Activated CD8-positive, alpha-beta T cell treated with anti-CD3 and anti-CD28 coated beads for 36 hours (primary cell): ENCODE measurements at regions not wholly inside any gene's neighbourhood (a gene's known extent, or its start where the extent isn't known, plus 50 kb on each side); places are given as distances from the start of the nearest gene placed in this dataset.

Experiments
- ATAC-seq: fragments of 200-7000 bp; cut with Tn5 transposase; one replicate; pipeline ENCODE4 v1.10.0; 2021; ENCODE audit warnings: mild to moderate bottlenecking, moderate library complexity
- CTCF ChIA-PET: fragments of 350-600 bp; sonication (Branson Sonifier 250); formaldehyde crosslinking; loops from one replicate; lab custom pipeline; 2021; ENCODE audit warnings: antibody characterized with exemption; lab: Charles Lee
- POLR2A ChIA-PET: fragments of 350-600 bp; sonication (Branson Sonifier 250); formaldehyde crosslinking; loops from one replicate; lab custom pipeline; 2021; ENCODE audit warnings: antibody characterized with exemption; lab: Charles Lee
- DNase-seq: peaks from one replicate; pipeline ENCODE4 v3.0.0-alpha.2; 2020
- H3K27ac Mint-ChIP-seq: one replicate; pipeline ENCODE4 v1.8.0; 2021; ENCODE audit warnings: mild to moderate bottlenecking, mixed read lengths
- H3K27me3 Mint-ChIP-seq: one replicate; pipeline ENCODE4 v1.8.0; 2021; ENCODE audit warnings: mixed read lengths
- H3K36me3 Mint-ChIP-seq: one replicate; pipeline ENCODE4 v1.8.0; 2021; ENCODE audit warnings: low read depth, mixed read lengths
- H3K4me1 Mint-ChIP-seq: one replicate; pipeline ENCODE4 v1.8.0; 2021; ENCODE audit warnings: low read depth, mixed read lengths
- H3K4me3 Mint-ChIP-seq: one replicate; pipeline ENCODE4 v1.8.0; 2021; ENCODE audit warnings: mild to moderate bottlenecking, moderate library complexity, mixed read lengths
- H3K9me3 Mint-ChIP-seq: one replicate; pipeline ENCODE4 v1.8.0; 2021; ENCODE audit warnings: mixed read lengths
- intact Hi-C: fragments of 100-400 bp; cut with micrococcal nuclease; formaldehyde crosslinking; loops from one replicate; pipeline ENCODE4 v1.10.0; 2022
- TF ChIP-seq, protein P1 (sequence below): fragments of 200-600 bp; IDR thresholded peaks from one replicate; pipeline ENCODE4 v1.8.0; 2022; ENCODE audit warnings: antibody characterized with exemption, mild to moderate bottlenecking

DNA sequence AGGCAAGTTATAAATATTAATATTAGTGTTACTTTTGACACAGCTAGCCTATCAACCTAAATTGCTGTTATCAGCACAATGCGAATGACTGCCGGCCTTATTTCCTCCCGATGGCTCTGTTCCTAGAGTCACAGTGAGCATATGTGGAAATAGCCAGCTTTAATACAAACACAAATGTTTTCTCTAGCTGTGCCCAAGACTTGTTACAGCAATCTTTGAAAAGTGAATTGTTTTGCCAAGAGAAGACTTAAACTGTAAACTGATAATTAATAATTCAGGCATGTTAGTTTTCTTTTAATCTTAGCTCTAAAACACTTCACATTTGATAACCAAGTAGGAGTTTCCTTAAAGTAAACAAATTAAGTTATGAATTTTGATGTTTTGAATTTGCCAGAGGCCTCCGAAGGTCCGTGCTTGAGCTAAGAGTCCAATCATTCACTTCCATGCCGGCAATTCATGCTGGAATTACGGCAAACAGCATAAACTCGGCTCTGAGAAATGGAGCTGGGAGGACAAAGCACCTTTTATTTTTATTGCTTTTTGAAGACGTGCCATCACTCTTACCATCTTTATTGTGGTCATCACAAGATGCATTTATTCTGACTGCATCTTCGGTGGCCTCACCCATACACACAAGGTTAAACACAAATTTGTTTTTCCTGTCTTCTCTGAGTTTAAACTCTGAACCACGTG is 184.5 kb upstream of the CWC22 start:
- H3K27me3 Mint-ChIP-seq: no peaks in the 10 kb centered on the region
- no peak overlapping the region for H3K4me3 Mint-ChIP-seq
- H3K9me3 Mint-ChIP-seq: no peaks in the 10 kb centered on the region
- H3K36me3 Mint-ChIP-seq: no peaks in the 10 kb centered on the region
- no peaks in the 10 kb centered on the region for H3K4me1 Mint-ChIP-seq
- ATAC-seq: no peak
- no peak for DNase-seq
- ChIA-PET CTCF (no interaction called here), POLR2A (no interaction called here)
- no peak overlapping the region for H3K27ac Mint-ChIP-seq
- TF ChIP-seq, protein P1, sequence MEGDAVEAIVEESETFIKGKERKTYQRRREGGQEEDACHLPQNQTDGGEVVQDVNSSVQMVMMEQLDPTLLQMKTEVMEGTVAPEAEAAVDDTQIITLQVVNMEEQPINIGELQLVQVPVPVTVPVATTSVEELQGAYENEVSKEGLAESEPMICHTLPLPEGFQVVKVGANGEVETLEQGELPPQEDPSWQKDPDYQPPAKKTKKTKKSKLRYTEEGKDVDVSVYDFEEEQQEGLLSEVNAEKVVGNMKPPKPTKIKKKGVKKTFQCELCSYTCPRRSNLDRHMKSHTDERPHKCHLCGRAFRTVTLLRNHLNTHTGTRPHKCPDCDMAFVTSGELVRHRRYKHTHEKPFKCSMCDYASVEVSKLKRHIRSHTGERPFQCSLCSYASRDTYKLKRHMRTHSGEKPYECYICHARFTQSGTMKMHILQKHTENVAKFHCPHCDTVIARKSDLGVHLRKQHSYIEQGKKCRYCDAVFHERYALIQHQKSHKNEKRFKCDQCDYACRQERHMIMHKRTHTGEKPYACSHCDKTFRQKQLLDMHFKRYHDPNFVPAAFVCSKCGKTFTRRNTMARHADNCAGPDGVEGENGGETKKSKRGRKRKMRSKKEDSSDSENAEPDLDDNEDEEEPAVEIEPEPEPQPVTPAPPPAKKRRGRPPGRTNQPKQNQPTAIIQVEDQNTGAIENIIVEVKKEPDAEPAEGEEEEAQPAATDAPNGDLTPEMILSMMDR: no peak
- intact Hi-C loops: no loop called here

DNA sequence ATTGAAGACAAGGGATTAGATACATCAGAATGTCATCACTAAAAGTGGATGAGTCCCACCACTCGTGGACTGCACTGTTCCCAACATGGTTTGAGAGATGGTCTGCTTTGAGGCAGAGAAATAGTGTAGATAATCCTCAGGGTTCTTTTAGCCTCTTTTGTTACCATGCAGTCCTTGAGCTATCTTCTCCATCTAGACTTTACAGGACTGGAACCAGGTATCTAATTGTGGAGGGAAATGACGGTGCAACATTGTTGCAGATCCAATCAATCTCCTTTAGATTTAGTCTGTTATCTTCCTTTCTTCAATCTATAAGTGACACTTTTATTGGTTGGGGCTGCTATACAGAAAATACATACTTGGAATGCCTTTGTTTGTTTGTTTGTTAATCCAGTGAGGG is 183.8 kb upstream of the CWC22 start:
- CTCF ChIA-PET: no interaction called here
- Mint-ChIP-seq H3K4me1 (no peaks in the 10 kb centered on the region), H3K9me3 (no peaks in the 10 kb centered on the region), H3K36me3 (no peaks in the 10 kb centered on the region), H3K27me3 (no peaks in the 10 kb centered on the region), H3K4me3 (no peak overlapping the region), H3K27ac (no peak overlapping the region)
- intact Hi-C loops: no loop called here
- TF ChIP-seq, protein P1: no peak
- ATAC-seq (no peak), DNase-seq (no peak)
- POLR2A ChIA-PET: no interaction called here

DNA sequence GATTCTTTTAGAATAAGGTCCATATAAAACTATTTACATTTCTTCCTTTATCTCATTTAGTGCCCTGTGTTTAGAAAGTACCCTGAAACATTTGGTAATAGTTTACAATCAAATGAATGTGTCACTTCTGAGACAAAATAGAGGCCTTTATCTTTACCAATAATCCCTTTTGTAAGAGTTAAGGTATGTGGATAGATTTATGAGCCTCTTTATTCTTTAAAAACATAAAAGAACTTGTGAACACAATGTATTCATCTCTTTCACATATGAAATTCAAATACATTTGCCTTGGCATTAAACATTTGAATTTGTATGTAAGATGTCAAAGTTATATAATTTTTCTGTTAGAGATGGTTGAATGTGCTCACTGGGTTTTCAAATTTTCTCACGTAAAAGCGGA is 180.5 kb upstream of the CWC22 start:
- no peaks in the 10 kb centered on the region for H3K4me1 Mint-ChIP-seq
- H3K27ac Mint-ChIP-seq: no peak overlapping the region
- ChIA-PET POLR2A (no interaction called here), CTCF (no interaction called here)
- DNase-seq (no peak), ATAC-seq (no peak)
- intact Hi-C loops: no loop called here
- H3K27me3 Mint-ChIP-seq: no peaks in the 10 kb centered on the region
- H3K36me3 Mint-ChIP-seq: no peaks in the 10 kb centered on the region
- H3K9me3 Mint-ChIP-seq: no peaks in the 10 kb centered on the region
- TF ChIP-seq, protein P1: no peak
- no peak overlapping the region for H3K4me3 Mint-ChIP-seq

DNA sequence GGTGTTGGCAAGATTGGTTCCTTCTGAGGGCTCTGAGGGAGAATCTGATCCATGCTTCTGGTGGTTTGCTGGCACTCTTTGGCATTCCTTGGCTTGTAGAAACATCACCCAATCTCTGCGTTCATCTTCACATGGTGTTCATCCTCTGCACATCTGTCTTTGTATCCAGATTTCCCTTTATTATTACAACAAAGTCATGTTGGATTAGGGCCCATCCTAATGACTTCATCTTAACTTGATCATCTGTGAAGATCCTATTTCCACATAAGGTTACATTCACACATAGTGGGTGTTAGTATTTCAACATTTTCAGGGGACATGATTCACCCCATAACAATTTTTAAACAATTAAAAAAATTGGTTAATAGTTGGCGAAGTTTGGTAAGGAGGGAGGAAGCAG is 177.4 kb upstream of the CWC22 start:
- no peak for DNase-seq
- TF ChIP-seq, protein P1: no peak
- Mint-ChIP-seq H3K27me3 (no peaks in the 10 kb centered on the region), H3K4me3 (no peak overlapping the region), H3K9me3 (no peaks in the 10 kb centered on the region), H3K36me3 (no peaks in the 10 kb centered on the region), H3K27ac (no peak overlapping the region), H3K4me1 (no peaks in the 10 kb centered on the region)
- no peak for ATAC-seq
- ChIA-PET CTCF (no interaction called here), POLR2A (no interaction called here)
- intact Hi-C loops: no loop called here

DNA sequence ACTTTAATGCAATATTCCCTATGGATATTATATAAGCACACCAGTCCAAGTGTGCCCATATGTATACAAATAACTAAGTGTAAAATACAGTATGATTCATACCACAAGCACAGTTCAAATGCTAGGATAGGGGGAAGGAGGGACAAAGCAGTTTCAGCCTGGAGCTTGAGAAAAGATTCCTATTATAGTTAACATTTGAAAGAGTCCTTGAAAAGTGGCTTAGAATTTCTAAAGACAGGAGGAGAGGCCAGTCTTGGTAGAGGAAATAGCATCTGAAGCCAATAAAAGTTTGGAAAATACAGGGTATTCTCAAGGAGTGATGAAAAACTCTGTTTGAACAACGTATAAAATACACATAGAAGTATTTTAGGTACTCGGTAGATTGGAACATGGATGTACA is 173.4 kb upstream of the CWC22 start:
- TF ChIP-seq, protein P1: no peak
- no peak overlapping the region for H3K4me3 Mint-ChIP-seq
- no peak for DNase-seq

More for the DNA sequence above, 173.4 kb upstream of the CWC22 start:
- POLR2A ChIA-PET: no interaction called here
- H3K27ac Mint-ChIP-seq: no peak overlapping the region
- H3K9me3 Mint-ChIP-seq: no peaks in the 10 kb centered on the region
- no peaks in the 10 kb centered on the region for H3K27me3 Mint-ChIP-seq
- H3K36me3 Mint-ChIP-seq: no peaks in the 10 kb centered on the region
- CTCF ChIA-PET: no interaction called here
- ATAC-seq: no peak
- intact Hi-C loops: no loop called here
- no peaks in the 10 kb centered on the region for H3K4me1 Mint-ChIP-seq
